HepG2 (cell line): ENCODE measurements at regions not wholly inside any gene's neighbourhood (a gene's known extent, or its start where the extent isn't known, plus 50 kb on each side); places are given as distances from the start of the nearest gene placed in this dataset.

ENCODE experiments used
- ATAC-seq: fragments of 200-7000 bp; cut with Tn5 transposase; 3 replicates; pipeline ENCODE4 v1.9.1; 2020; ENCODE audit warnings: mild to moderate bottlenecking, moderate library complexity
- BruUV-seq: library from RNA; stranded (reverse); fragments of 400-500 nt; replicated peaks from 2 replicates; lab custom pipeline; 2021; lab: Mats Ljungman, UMichigan
- CTCF ChIA-PET: fragments of 300-600 bp; formaldehyde crosslinking; extraction: SDS; loops from one replicate; lab custom pipeline; 2021; ENCODE audit warnings: low total read pairs, inconsistent platforms, low intra/inter-chr PET ratio; lab: Yijun Ruan, JAX
- POLR2A ChIA-PET: fragments of 350-600 bp; sonication (Branson Sonifier 250); formaldehyde crosslinking; loops from one replicate; lab custom pipeline; 2020; ENCODE audit warnings: antibody characterized with exemption, inconsistent platforms; lab: Yijun Ruan, JAX
- DNase-seq: peaks from one replicate; pipeline ENCODE4 v3.0.0-alpha.2; 2015; ENCODE audit warnings: low spot score
- FAIRE-seq: peaks from 3 replicates; lab custom pipeline; 2011; peaks lifted over from hg19 to GRCh38; lab: Jason Lieb, UNC
- H2AFZ ChIP-seq: one replicate; pipeline ENCODE4 v1.6.1; 2011; ENCODE audit warnings: low read length, inconsistent platforms
- H3K27ac ChIP-seq: fragments of 300-600 bp; 3 replicates; pipeline ENCODE4 v1.8.0; 2011; ENCODE audit warnings: mixed run types, mild to moderate bottlenecking, mixed read lengths, low read length, inconsistent platforms; ENCODE audit not compliant: insufficient read depth; ENCODE audit errors: extremely low read length
- H3K27me3 ChIP-seq, 2 experiments: fragments of 200-600 bp in 1 of 2; 2 replicates in 1 of 2; 3 replicates in 1 of 2; pipeline versions ENCODE4 v1.6.0 to v1.8.0; 2011; ENCODE audit warnings: low read length in 2 of 2, mild to moderate bottlenecking in 2 of 2, moderate library complexity in 2 of 2, inconsistent platforms in 1 of 2; ENCODE audit not compliant: insufficient read depth in 2 of 2, control insufficient read depth in 1 of 2
- H3K36me3 ChIP-seq, 2 experiments: fragments of 200-600 bp in 1 of 2; replicated peaks in 1 of 2; 2 replicates in 1 of 2; 3 replicates in 1 of 2; pipeline versions ENCODE4 v1.5.1 to v1.8.0; 2011; ENCODE audit warnings: low read length in 2 of 2, inconsistent platforms in 1 of 2; ENCODE audit not compliant: insufficient read depth in 2 of 2, control insufficient read depth in 1 of 2
- H3K4me1 ChIP-seq: 2 replicates; pipeline ENCODE4 v1.5.1; 2012; ENCODE audit warnings: low read length, inconsistent platforms; ENCODE audit not compliant: insufficient read depth
- H3K4me2 ChIP-seq: 2 replicates; pipeline ENCODE4 v1.6.0; 2011; ENCODE audit warnings: low read depth, low read length, inconsistent platforms
- H3K4me3 ChIP-seq, 3 experiments: fragments of 200-600 bp in 1 of 3; sonication (generic), shearing (Covaris generic) in 1 of 3; replicated peaks in 1 of 3; 2 replicates each; pipeline ENCODE4 v1.5.1; 2011 to 2016; ENCODE audit warnings: low read length in 3 of 3, inconsistent platforms in 2 of 3, low read depth in 2 of 3, mild to moderate bottlenecking in 2 of 3, control low read depth in 1 of 3, mixed read lengths in 1 of 3; ENCODE audit not compliant: insufficient read depth in 1 of 3
- H3K79me2 ChIP-seq: one replicate; pipeline ENCODE4 v1.6.1; 2011; ENCODE audit warnings: low read length, inconsistent platforms; ENCODE audit not compliant: insufficient read depth
- H3K9ac ChIP-seq: 2 replicates; pipeline ENCODE4 v1.6.0; 2011; ENCODE audit warnings: mild to moderate bottlenecking, low read depth, low read length, inconsistent platforms; ENCODE audit not compliant: insufficient read depth
- H3K9me3 ChIP-seq: 2 replicates; pipeline ENCODE4 v1.5.1; 2012; ENCODE audit warnings: mild to moderate bottlenecking, low read length
- H4K20me1 ChIP-seq: 2 replicates; pipeline ENCODE4 v1.6.0; 2011; ENCODE audit warnings: inconsistent platforms, mild to moderate bottlenecking, low read length, moderate library complexity; ENCODE audit not compliant: insufficient read depth
- CTCF ChIP-seq: sonication (generic); formaldehyde crosslinking; IDR thresholded peaks from 2 replicates; pipeline ENCODE4 v1.5.0; 2020; ENCODE audit warnings: mild to moderate bottlenecking, missing genetic modification reagents, moderate library complexity
- EP300 ChIP-seq, 3 experiments: sonication (generic) in 1 of 3; formaldehyde crosslinking in 1 of 3; IDR thresholded peaks; 2 replicates each; pipeline versions ENCODE4 v1.5.1 to v1.6.1; 2011 to 2020; ENCODE audit warnings: low read depth in 2 of 3, low read length in 2 of 3, borderline replicate concordance in 1 of 3, improper control_type of control experiment in 1 of 3, mild to moderate bottlenecking in 1 of 3, missing genetic modification reagents in 1 of 3, moderate library complexity in 1 of 3
- FOXO4 ChIP-seq: sonication (generic); formaldehyde crosslinking; conservative IDR thresholded peaks from 2 replicates; pipeline ENCODE4 v1.8.1; 2023; ENCODE audit warnings: missing genetic modification reagents
- NFKB2 ChIP-seq: sonication (generic); formaldehyde crosslinking; IDR thresholded peaks from 2 replicates; pipeline ENCODE4 v1.4.0; 2020; ENCODE audit warnings: missing genetic modification reagents, borderline replicate concordance
- SATB2 ChIP-seq: sonication (generic); formaldehyde crosslinking; IDR thresholded peaks from 2 replicates; pipeline ENCODE4 v1.5.0; 2020; ENCODE audit warnings: missing genetic modification reagents
- STAG1 ChIP-seq: sonication (generic); formaldehyde crosslinking; IDR thresholded peaks from 2 replicates; pipeline ENCODE4 v1.4.0; 2020; ENCODE audit warnings: missing genetic modification reagents
- TIGD3 ChIP-seq: sonication (generic); formaldehyde crosslinking; IDR thresholded peaks from 2 replicates; pipeline ENCODE4 v1.5.1; 2020; ENCODE audit warnings: mild to moderate bottlenecking, missing genetic modification reagents, borderline replicate concordance
- ZBTB26 ChIP-seq: IDR thresholded peaks from 2 replicates; pipeline ENCODE4 v1.6.1; 2016; ENCODE audit warnings: missing compliant biosample characterization, missing genetic modification reagents, borderline replicate concordance
- ZNF83 ChIP-seq: sonication (generic); formaldehyde crosslinking; IDR thresholded peaks from 2 replicates; pipeline ENCODE4 v1.4.0; 2020; ENCODE audit warnings: missing genetic modification reagents, mild to moderate bottlenecking, borderline replicate concordance
- WGBS: methylation state at CpG from one replicate; pipeline ENCODE4 v1.1.6; 2017; ENCODE audit warnings: low lambda C conversion rate; 5-methylcytosine and 5-hydroxymethylcytosine counted together
- in situ Hi-C: cut with HindIII; loops from 2 replicates; pipeline ENCODE4 v1.10.0; 2017; ENCODE audit warnings: low pct_unique_long_range_greater_than_20kb; ENCODE audit not compliant: extremely low pct_ligation_motif_present
- intact Hi-C: fragments of 100-400 bp; cut with micrococcal nuclease; formaldehyde crosslinking; loops from one replicate; pipeline ENCODE4 v1.10.0; 2022; ENCODE audit not compliant: unreplicated experiment

- TF ChIP-seq TIGD3 (CRISPR knock-in tag) (no peak), ZNF83 (CRISPR knock-in tag) (no peak), ZBTB26 (CRISPR knock-in tag) (no peak)
Observed at GRCh38 chr1:90802622-90803021, 85.5 kb upstream of the BARHL2 start (continued).

GRCh38 chr1:90800012-90800717 lies 83.1 kb upstream of the BARHL2 start:
- intact Hi-C loops = no loop called here
- H3K27ac ChIP-seq = no peak overlapping the region

More at GRCh38 chr1:90800012-90800717, 83.1 kb upstream of the BARHL2 start:
- Histone ChIP-seq H3K4me3 (no peak overlapping the region), H3K79me2 (no peaks in the 10 kb centered on the region), H3K9me3 (no peaks in the 10 kb centered on the region), H3K36me3 (no peaks in the 10 kb centered on the region), H3K9ac (no peak overlapping the region), H2AFZ (no peak overlapping the region), H3K4me2 (no peak overlapping the region), H3K27me3 (no peaks in the 10 kb centered on the region), H3K4me1 (no peaks in the 10 kb centered on the region), H4K20me1 (no peaks in the 10 kb centered on the region)
- DNase-seq (no peak), FAIRE-seq (no peak), ATAC-seq (peak; percentile 65)
- CTCF ChIA-PET = no interaction called here
- POLR2A ChIA-PET = no interaction called here
- in situ Hi-C loops = no loop called here
- no TSS peak for BruUV-seq
- 10% methylated on average over 6 of the region's 6 CpGs for WGBS
- TF ChIP-seq FOXO4 (CRISPR knock-in tag) (no peak), NFKB2 (CRISPR knock-in tag) (no peak), SATB2 (no peak), EP300 (IDR thresholded peaks at IDR 0.05; ENCODE audit: low read depth in 2 of 2, low read length in 2 of 2) (no peak), EP300 (CRISPR knock-in tag; IDR thresholded peaks at IDR 0.05; ENCODE audit: borderline replicate concordance) (no peak), STAG1 (CRISPR knock-in tag) (peak; percentile 18; the same call in 1 of the 2 replicates), CTCF (peak; percentile 12; the same call in 1 of the 2 replicates)
